ENCODE measurements at regions not wholly inside any gene's neighbourhood (a gene's known extent, or its start where the extent isn't known, plus 50 kb on each side); places are given as distances from the start of the nearest gene placed in this dataset.

DNA sequence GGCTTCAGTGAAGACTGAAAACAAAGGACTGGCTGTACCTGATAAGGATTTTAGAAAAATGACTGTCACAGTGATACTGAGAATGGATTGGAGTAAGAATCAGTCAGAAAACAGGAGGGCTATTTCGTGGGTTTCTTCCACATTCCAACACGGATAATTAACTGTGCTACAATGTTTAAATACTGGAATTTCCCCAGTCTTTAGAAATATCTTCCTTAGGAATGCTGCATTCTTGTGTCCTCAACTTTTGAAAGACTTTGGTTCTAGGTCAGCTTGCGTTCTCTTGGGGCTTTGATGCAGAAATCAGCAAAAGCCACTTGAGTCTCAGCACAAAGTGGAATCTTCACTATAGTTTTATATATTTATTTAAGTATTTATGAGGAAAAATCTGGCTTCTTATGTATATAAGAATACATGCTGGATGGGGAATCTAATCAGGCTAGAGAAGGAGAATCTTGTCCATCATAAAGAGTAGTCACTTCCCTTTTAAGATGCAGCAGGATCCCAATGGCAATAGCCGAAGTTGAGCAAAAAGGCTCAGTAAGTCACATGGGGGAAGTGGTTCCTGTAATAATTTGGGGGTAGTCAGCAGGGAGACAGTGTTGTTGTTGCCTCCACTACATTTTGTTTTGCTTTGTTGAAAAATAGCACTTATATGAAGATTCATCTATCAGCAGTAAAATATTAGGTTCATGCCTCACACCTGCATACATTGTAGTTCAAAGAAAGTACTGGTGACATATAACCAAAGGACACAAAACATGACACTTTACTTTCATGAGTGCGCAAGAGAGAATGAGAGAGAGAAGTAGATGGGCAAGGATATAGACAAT lies 86.0 kb downstream of the CH25H start:
- POLR2A ChIA-PET, result no interaction called here
- TF ChIP-seq EZH2phosphoT487 (IDR thresholded peaks at IDR 0.05; ENCODE audit: borderline replicate concordance, low read depth, low read length), result no peak
- TF ChIP-seq, protein P1, sequence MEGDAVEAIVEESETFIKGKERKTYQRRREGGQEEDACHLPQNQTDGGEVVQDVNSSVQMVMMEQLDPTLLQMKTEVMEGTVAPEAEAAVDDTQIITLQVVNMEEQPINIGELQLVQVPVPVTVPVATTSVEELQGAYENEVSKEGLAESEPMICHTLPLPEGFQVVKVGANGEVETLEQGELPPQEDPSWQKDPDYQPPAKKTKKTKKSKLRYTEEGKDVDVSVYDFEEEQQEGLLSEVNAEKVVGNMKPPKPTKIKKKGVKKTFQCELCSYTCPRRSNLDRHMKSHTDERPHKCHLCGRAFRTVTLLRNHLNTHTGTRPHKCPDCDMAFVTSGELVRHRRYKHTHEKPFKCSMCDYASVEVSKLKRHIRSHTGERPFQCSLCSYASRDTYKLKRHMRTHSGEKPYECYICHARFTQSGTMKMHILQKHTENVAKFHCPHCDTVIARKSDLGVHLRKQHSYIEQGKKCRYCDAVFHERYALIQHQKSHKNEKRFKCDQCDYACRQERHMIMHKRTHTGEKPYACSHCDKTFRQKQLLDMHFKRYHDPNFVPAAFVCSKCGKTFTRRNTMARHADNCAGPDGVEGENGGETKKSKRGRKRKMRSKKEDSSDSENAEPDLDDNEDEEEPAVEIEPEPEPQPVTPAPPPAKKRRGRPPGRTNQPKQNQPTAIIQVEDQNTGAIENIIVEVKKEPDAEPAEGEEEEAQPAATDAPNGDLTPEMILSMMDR (conservative IDR thresholded peaks at IDR 0.05; ENCODE audit: low read length), result no peak
- H2AFZ ChIP-seq (ENCODE audit: low read length), result no peak overlapping the region
- H3K9me2 ChIP-seq (ENCODE audit: insufficient read depth, low read length), result no peaks in the 10 kb centered on the region
- DNase-seq (ENCODE audit: low spot score), result no peak
- no peak overlapping the region for H3K4me2 ChIP-seq (ENCODE audit: low read length)
- H3K36me3 ChIP-seq (ENCODE audit: insufficient read depth, low read length), result no peaks in the 10 kb centered on the region
- BruUV-seq (replicated peaks), result no TSS peak
- CTCF ChIA-PET (ENCODE audit: unreplicated experiment), result no interaction called here
- H3K79me2 ChIP-seq (ENCODE audit: insufficient read depth, low read depth, low read length), result no peaks in the 10 kb centered on the region
- no peaks in the 10 kb centered on the region for H4K20me1 ChIP-seq (ENCODE audit: insufficient read depth, low read length)
- intact Hi-C loops (cut with micrococcal nuclease; ENCODE audit: unreplicated experiment), result loop anchor here (5.0 kb wide), 1 partner anchor 44 kb away; no protein-coding TSS in a partner anchor
- H3K27ac ChIP-seq (ENCODE audit: low read depth, low read length, poor library complexity, severe bottlenecking), result no peak overlapping the region
- H3K4me1 ChIP-seq (ENCODE audit: insufficient read depth, low read length, poor library complexity, severe bottlenecking), result no peaks in the 10 kb centered on the region
- no peak overlapping the region for H3K4me3 ChIP-seq (ENCODE audit: low read depth, low read length, poor library complexity, severe bottlenecking)
- no peaks in the 10 kb centered on the region for H3K9me3 ChIP-seq (ENCODE audit: low read length)

DNA sequence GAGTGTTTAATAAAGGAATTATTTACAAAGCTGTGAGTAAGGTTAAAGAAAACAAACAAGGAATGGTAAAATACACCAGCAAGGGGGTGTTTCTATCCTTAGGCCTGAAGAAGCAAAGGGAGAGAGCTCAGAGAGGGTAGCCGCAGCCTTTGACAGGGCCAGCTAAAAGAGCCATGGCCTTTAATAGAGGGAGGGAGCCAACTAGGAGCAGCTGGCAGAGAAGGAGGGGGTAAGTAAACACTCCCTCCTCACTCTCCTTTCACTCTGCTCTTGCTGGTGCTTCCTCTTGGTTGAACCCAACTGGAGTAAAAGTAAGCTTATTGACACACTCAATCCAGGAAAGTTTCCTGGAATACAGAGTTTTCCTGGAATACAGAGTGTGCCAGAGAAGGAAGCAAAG lies 87.5 kb downstream of the CH25H start:
- Histone ChIP-seq H3K9me2 (ENCODE audit: insufficient read depth, low read length) (no peaks in the 10 kb centered on the region), H4K20me1 (ENCODE audit: insufficient read depth, low read length) (no peaks in the 10 kb centered on the region), H2AFZ (ENCODE audit: low read length) (no peak overlapping the region), H3K27ac (ENCODE audit: low read depth, low read length, poor library complexity, severe bottlenecking) (no peak overlapping the region), H3K4me3 (ENCODE audit: low read depth, low read length, poor library complexity, severe bottlenecking) (no peak overlapping the region), H3K9me3 (ENCODE audit: low read length) (no peaks in the 10 kb centered on the region), H3K4me1 (ENCODE audit: insufficient read depth, low read length, poor library complexity, severe bottlenecking) (no peaks in the 10 kb centered on the region), H3K79me2 (ENCODE audit: insufficient read depth, low read depth, low read length) (no peaks in the 10 kb centered on the region), H3K4me2 (ENCODE audit: low read length) (no peak overlapping the region), H3K36me3 (ENCODE audit: insufficient read depth, low read length) (no peaks in the 10 kb centered on the region)
- no TSS peak for BruUV-seq (replicated peaks)
- ChIA-PET POLR2A (interaction anchor here (0.6 kb wide), 1 partner anchor 179 kb away, joined by 5 read pairs; no protein-coding TSS in a partner anchor), CTCF (ENCODE audit: unreplicated experiment) (no interaction called here)
- TF ChIP-seq, protein P1 (conservative IDR thresholded peaks at IDR 0.05; ENCODE audit: low read length), result no peak
- no peak for TF ChIP-seq EZH2phosphoT487 (IDR thresholded peaks at IDR 0.05; ENCODE audit: borderline replicate concordance, low read depth, low read length)
- no peak for DNase-seq (ENCODE audit: low spot score)
- intact Hi-C loops (cut with micrococcal nuclease; ENCODE audit: unreplicated experiment), result loop anchor here (5.0 kb wide), 1 partner anchor 42 kb away; no protein-coding TSS in a partner anchor

DNA sequence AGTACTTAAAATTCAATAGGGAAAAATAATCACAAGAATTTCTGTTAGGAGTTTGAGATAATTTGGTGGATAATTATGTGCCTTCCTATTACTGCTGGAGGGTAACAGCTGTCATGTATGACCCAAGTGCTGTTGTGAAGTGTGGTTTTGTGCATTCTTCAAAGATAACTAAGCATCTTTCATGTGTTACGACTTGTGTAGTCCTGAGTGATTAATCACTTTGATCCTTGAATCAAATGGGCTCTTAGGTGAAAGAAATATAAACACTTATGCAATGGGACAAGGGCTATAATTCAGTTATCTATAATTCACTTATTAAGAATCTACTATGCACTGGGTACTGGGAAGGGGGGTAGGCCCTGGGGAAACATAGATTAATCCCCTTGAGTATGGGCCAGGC lies 89.0 kb downstream of the CH25H start:
- POLR2A ChIA-PET, result interaction anchor here (1.1 kb wide), 1 partner anchor 47 kb away, joined by 3 read pairs; no protein-coding TSS in a partner anchor
- BruUV-seq (replicated peaks), result no TSS peak
- intact Hi-C loops (cut with micrococcal nuclease; ENCODE audit: unreplicated experiment), result no loop called here

More for the DNA sequence above, 89.0 kb downstream of the CH25H start:
- Histone ChIP-seq H3K4me1 (ENCODE audit: insufficient read depth, low read length, poor library complexity, severe bottlenecking) (no peaks in the 10 kb centered on the region), H3K9me2 (ENCODE audit: insufficient read depth, low read length) (no peaks in the 10 kb centered on the region), H4K20me1 (ENCODE audit: insufficient read depth, low read length) (no peaks in the 10 kb centered on the region), H3K4me3 (ENCODE audit: low read depth, low read length, poor library complexity, severe bottlenecking) (no peak overlapping the region), H3K9me3 (ENCODE audit: low read length) (no peaks in the 10 kb centered on the region), H3K27ac (ENCODE audit: low read depth, low read length, poor library complexity, severe bottlenecking) (no peak overlapping the region), H3K36me3 (ENCODE audit: insufficient read depth, low read length) (no peaks in the 10 kb centered on the region), H3K79me2 (ENCODE audit: insufficient read depth, low read depth, low read length) (no peaks in the 10 kb centered on the region), H3K4me2 (ENCODE audit: low read length) (no peak overlapping the region), H2AFZ (ENCODE audit: low read length) (no peak overlapping the region)
- DNase-seq (ENCODE audit: low spot score), result no peak
- CTCF ChIA-PET (ENCODE audit: unreplicated experiment), result no interaction called here
- no peak for TF ChIP-seq EZH2phosphoT487 (IDR thresholded peaks at IDR 0.05; ENCODE audit: borderline replicate concordance, low read depth, low read length)
- TF ChIP-seq, protein P1 (conservative IDR thresholded peaks at IDR 0.05; ENCODE audit: low read length), result no peak

All from OCI-LY7 (cell line).